ENCODE measurements at regions not wholly inside any gene's neighbourhood (a gene's known extent, or its start where the extent isn't known, plus 50 kb on each side); places are given as distances from the start of the nearest gene placed in this dataset.

GRCh38 chr4:32798471-32799159, 2078.4 kb downstream of the PCDH7 start:
- DNase-seq = no peak

GRCh38 chr4:32824336-32824735, 2104.2 kb downstream of the PCDH7 start:
- no peak for DNase-seq

DNA sequence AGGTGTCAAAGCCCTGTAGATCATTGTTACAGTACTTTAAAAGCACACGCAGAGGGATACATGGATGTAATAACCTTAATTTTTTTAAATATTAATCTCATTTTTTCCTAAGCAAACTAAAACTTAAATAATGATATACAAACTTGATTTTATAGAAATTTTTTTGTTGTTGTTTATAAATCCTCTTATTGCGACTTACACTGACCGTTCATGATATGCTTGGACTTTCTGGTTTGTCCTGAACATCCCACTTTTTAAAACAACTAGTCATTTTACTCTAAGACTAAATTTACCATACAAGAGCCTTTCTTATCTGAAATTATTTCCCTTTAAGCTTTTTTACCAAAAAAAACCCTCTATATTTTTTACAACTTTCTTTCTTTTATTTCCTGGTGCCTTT, 2106.0 kb downstream of the PCDH7 start:
- no peak for DNase-seq

- DNase-seq = no peak
Measured at GRCh38 chr4:32830160-32830559, 2110.0 kb downstream of the PCDH7 start.

- DNase-seq = no peak
Measured at GRCh38 chr4:32831104-32831503, 2110.9 kb downstream of the PCDH7 start.

GRCh38 chr4:32840461-32841189, 2120.5 kb downstream of the PCDH7 start:
- no peak for DNase-seq

GRCh38 chr4:32841217-32841616, 2121.0 kb downstream of the PCDH7 start:
- no peak for DNase-seq

GRCh38 chr4:32847461-32847860, 2127.3 kb downstream of the PCDH7 start:
- no peak for DNase-seq

- no peak for DNase-seq
Measured at GRCh38 chr4:32855622-32856021, 2135.5 kb downstream of the PCDH7 start.

DNA sequence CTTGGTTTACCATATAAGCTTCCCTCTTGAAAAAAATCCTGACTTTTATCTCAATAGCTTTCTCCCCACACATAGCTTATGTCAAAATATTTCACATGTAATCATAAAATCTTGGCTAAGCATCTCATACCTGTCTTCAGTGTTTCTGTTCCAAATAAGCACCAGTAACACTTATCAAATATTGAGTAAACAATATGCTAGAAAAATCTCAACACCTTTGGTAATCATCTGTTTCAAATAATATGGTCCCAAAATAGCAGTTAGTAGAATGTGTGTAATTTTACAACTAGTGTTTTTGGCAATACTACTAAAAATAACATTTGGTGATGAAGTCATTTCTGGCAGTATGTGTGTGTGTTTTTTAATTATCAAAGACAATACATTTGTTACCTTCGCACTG, 2138.2 kb downstream of the PCDH7 start:
- DNase-seq = no peak

DNA sequence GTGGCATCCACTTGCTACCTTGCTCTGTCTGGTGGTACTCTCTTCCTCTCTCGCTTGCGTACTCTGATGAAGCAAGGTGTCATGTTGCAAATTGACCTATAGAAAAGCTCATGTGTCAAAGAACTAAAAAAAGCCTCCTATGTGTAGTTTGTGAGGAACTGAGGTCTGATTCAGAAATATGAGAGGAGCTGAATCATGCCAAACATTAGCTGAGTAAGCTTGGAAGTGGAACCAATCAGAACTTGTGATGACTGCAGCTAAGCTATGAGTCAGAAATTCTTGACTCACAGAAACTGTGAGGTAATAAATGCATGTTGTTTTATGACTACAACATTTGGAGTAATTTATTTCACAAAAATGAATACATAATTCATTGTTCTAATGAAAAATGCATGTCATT, 2138.8 kb downstream of the PCDH7 start:
- DNase-seq = no peak

- no peak for DNase-seq
Measured at GRCh38 chr4:32864713-32865351, 2144.7 kb downstream of the PCDH7 start.

DNA sequence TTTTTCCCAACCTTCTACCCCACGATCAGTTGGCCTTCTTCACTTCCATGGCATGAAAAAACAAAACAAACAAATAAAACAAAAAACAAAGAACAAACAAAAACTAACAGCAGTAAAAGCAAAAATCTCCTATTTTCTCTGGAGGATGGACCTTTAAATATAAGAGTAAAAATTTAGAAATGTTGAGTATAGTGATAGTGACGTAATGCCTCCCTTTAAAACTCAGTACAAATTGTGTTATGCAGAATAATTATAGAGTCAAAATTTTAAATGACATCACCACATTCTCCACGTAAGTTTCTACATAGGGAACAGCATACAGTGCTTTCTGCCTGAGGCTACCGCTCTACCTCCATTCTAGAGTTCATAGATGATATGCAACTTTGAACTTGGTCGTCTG, 2156.4 kb downstream of the PCDH7 start:
- DNase-seq = no peak

DNA sequence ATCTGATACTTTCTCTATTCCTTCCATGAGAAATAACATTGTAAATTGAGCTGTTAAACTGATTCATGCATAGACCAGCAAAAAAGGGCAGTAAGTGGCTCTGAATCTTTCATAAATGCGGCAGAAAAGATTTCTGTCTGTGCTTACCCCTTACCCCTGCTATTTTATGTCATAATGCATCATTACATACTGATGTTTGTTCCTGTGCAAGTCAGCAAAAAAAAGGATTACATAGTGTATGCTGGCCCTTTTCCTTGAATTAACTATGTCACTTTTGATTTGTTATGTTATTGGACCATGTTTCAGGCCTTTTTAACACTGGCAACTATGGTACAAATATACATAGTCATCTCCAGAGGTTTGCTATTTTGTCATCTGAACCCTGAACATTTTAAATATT, 2159.7 kb downstream of the PCDH7 start:
- DNase-seq = no peak

DNA sequence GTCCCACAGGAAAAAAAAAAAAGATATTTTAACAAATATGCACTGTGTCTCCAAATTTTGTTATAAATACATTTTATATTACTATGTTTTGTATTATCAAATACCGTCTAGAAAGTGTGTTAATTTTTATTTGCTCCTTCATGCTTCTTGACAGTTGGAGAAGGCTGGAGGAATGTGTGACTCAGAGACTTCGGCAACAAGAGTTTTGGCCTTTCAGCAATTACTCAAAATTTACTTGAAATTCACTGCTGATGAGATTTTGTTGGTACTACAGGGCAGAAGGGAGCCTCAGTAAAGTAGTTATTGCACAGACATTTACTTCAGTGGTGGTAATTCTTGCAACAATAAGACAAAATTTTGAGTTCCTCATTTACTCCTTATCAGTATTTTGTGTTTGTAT, 2164.0 kb downstream of the PCDH7 start:
- DNase-seq = no peak

- DNase-seq = no peak
Measured at GRCh38 chr4:32890398-32890797, 2170.2 kb downstream of the PCDH7 start.

DNA sequence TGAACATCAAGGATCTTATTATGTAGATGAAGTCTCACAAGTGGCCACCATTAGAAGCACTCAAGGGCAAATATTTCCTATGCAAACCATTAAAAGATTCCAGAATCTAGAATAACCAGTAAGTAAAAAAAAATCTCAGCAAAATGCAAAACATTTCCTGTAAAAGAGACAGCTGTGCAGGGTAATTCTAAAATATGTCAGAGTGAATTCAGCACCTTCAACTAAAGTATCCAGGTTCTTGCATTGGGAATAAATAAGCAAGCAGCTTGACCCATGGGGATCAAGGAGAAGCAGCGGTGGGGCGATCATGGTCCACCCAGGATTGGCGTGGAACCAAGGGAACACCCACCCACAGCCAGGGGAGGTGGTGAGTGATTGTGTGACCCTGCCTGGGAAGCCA, 2188.9 kb downstream of the PCDH7 start:
- DNase-seq = no peak

GRCh38 chr4:32909736-32910135, 2189.6 kb downstream of the PCDH7 start:
- DNase-seq = no peak

DNA sequence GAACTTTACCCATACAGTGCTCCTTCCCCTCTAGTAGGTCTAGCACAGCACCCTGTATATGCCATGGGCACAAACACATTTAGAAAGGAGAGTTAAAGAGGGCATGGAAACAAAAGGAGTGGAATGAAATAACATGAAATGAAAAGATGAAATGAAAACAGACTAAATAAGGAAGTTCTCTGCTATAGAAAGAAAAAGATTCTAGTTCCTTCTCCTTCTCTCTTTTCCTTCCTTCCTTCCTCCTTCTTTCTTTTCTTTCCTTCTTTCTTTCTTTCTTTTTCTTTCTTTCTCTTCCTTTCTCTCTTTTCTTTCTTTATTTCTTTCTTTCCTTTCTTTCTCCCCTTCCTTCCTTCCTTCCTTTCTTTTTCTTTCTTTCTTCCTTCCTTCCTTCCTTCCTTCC, 2197.4 kb downstream of the PCDH7 start:
- DNase-seq = no peak

DNA sequence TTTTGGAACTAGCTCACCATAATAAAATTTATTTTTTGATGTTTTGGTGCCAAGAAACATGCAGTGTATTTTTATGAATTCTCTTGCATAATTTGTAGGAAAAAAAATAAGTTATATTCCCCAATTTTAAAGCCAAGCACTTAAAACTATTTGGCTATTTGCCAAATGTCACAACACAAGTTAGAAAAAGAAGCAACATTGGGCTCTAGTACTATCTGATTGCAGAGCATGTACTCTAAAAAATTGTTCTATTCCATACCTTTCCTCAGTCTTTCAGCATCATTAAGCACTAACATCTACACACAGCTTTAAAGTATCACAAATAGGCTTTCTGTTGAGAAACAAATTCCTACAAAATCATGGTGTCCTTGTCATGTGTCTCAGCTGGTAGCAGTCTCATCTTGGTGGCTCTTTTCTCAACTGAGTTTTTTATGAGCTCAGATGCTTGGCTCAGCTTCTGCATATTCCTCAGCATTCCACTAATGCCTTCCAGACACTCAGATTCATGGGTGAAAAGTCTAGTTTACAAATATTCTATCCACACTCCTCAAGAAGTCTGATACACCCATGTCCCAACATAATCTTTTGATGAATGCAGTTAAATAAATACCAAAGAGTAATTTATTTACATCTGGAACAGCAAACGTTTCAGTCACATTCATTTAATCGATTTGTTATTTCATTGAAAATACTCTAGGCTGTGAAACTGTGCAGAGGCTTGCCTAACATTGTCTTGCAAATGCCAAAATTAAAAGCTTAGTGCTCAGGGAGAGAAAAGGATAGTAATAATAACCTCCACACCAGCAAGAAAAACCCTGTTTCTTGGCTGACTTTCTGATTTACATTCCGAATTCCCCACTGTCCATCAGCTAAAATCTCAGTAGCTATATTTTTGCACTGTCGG, 2209.9 kb downstream of the PCDH7 start:
- no peak for DNase-seq

- DNase-seq = no peak
Measured at GRCh38 chr4:32930700-32931099, 2210.5 kb downstream of the PCDH7 start.

DNA sequence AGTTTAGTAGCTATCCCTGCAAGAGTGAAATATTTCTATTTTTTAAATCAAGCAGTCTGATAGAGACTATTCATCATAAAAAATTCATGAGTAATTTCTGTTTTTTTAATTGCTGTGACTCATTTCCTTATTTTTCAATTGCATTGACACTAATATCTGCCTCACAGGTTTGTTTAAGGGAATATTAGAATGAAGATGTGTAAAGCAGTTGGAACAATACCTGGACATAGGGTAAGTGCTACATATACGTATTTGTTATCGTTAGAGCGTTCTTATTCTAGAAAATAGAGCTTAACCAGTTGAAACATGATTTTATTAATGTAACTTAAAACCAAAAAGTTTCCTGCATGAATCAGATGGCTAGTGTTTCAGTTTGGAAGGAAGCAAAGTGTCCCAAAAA, 2211.3 kb downstream of the PCDH7 start:
- DNase-seq = no peak

GRCh38 chr4:32932156-32932555, 2212.0 kb downstream of the PCDH7 start:
- no peak for DNase-seq
